Sigmoid colon (tissue), 6 donors: ENCODE measurements at regions not wholly inside any gene's neighbourhood (a gene's known extent, or its start where the extent isn't known, plus 50 kb on each side); places are given as distances from the start of the nearest gene placed in this dataset.

Source experiments
- DNase-seq: peaks from one replicate; pipeline ENCODE4 v3.0.0-alpha.2; 2019
- H3K27ac ChIP-seq, 4 donors: fragments of 200-600 bp; sonication (generic); one replicate each; pipeline ENCODE4 v1.5.1; 2016 to 2019; ENCODE audit warnings: mild to moderate bottlenecking in 1 of 4
- H3K27me3 ChIP-seq, 3 donors: fragments of 200-600 bp; sonication (generic); one replicate each; pipeline ENCODE4 v1.5.1; 2019; ENCODE audit warnings: mild to moderate bottlenecking in 1 of 3
- H3K36me3 ChIP-seq, 4 donors: fragments of 200-600 bp; sonication (generic); one replicate each; pipeline ENCODE4 v1.5.1; 2016 to 2019
- H3K4me1 ChIP-seq, 4 donors: fragments of 200-600 bp; sonication (generic); one replicate each; pipeline ENCODE4 v1.5.1; 2017 to 2019
- H3K4me3 ChIP-seq, 4 donors: fragments of 200-600 bp; sonication (generic); one replicate each; pipeline ENCODE4 v1.5.1; 2017 to 2019; ENCODE audit warnings: mild to moderate bottlenecking in 2 of 4, moderate library complexity in 1 of 4
- H3K9me3 ChIP-seq, 4 donors: fragments of 200-600 bp in 3 of 4; sonication (generic) in 3 of 4; one replicate each; pipeline versions ENCODE4 v1.5.1 to v1.6.1; 2013 to 2019
- CTCF ChIP-seq, 4 experiments: fragments of 450-650 bp in 3 of 4; fragments of 200-600 bp in 1 of 4; IDR thresholded peaks; one replicate each; pipeline ENCODE4 v1.5.1; 2016 to 2019; ENCODE audit warnings: antibody characterized with exemption in 4 of 4, mild to moderate bottlenecking in 3 of 4, moderate library complexity in 2 of 4
- EP300 ChIP-seq, 4 donors: sonication (generic); formaldehyde crosslinking; IDR thresholded peaks; one replicate each; pipeline ENCODE4 v1.6.1; 2017; ENCODE audit warnings: antibody characterized with exemption in 4 of 4
- POLR2A ChIP-seq, 2 donors: fragments of 450-650 bp; IDR thresholded peaks; one replicate each; pipeline ENCODE4 v1.6.1; 2016; ENCODE audit warnings: antibody characterized with exemption in 2 of 2, mild to moderate bottlenecking in 2 of 2, moderate library complexity in 2 of 2
- POLR2AphosphoS5 ChIP-seq, 4 donors: sonication (generic); formaldehyde crosslinking; IDR thresholded peaks; one replicate each; pipeline ENCODE4 v1.6.1; 2017; ENCODE audit warnings: antibody characterized with exemption in 4 of 4
- WGBS, 2 donors: extraction: QIAGEN DNeasy Blood & Tissue Kit; methylation state at CpG; one replicate each; pipeline ENCODE4 v1.1.7; 2013; 5-methylcytosine and 5-hydroxymethylcytosine counted together
- intact Hi-C: fragments of 100-400 bp; cut with DNase I; formaldehyde crosslinking; loops from one replicate; pipeline ENCODE4 v1.15.1; 2023
- donor health status: healthy with polysubstance abuse.
- donor health status: healthy.

GRCh38 chr3:127103080-127103479 lies 89.9 kb upstream of the PRR23E start:
- H3K36me3 ChIP-seq: no peaks in the 10 kb centered on the region
- peaks cover 0 to 9% (median 0%) of the 10 kb centered on the region in 3 donors for H3K27me3 ChIP-seq
- no peak for TF ChIP-seq CTCF (IDR thresholded peaks at IDR 0.05)
- no peak for TF ChIP-seq EP300 (IDR thresholded peaks at IDR 0.05)
- TF ChIP-seq POLR2AphosphoS5 (IDR thresholded peaks at IDR 0.05): no peak
- TF ChIP-seq POLR2A (IDR thresholded peaks at IDR 0.05): no peak
- intact Hi-C loops: no loop called here
- no peak for DNase-seq
- H3K9me3 ChIP-seq: no peaks in the 10 kb centered on the region
- 70 to 74% methylated on average over 10 of the region's 10 CpGs for whole genome bisulfite sequencing, 2 donors
- no peak overlapping the region for H3K27ac ChIP-seq
- H3K4me1 ChIP-seq: no peaks in the 10 kb centered on the region
- no peak overlapping the region for H3K4me3 ChIP-seq

GRCh38 chr3:127104586-127104985 lies 88.3 kb upstream of the PRR23E start:
- WGBS, 2 donors: 82 to 87% methylated on average over 7 of the region's 7 CpGs
- Histone ChIP-seq H3K27me3 (peaks cover 0 to 9% (median 0%) of the 10 kb centered on the region in 3 donors), H3K27ac (no peak overlapping the region), H3K9me3 (no peaks in the 10 kb centered on the region), H3K36me3 (no peaks in the 10 kb centered on the region), H3K4me1 (no peaks in the 10 kb centered on the region), H3K4me3 (no peak overlapping the region)
- no peak for DNase-seq
- intact Hi-C loops: no loop called here
- TF ChIP-seq POLR2AphosphoS5 (IDR thresholded peaks at IDR 0.05) (no peak), CTCF (IDR thresholded peaks at IDR 0.05) (no peak), POLR2A (IDR thresholded peaks at IDR 0.05) (no peak), EP300 (IDR thresholded peaks at IDR 0.05) (no peak)

GRCh38 chr3:127105587-127105986 lies 87.3 kb upstream of the PRR23E start:
- H3K27me3 ChIP-seq: peaks cover 0 to 9% (median 0%) of the 10 kb centered on the region in 3 donors
- no peaks in the 10 kb centered on the region for H3K4me1 ChIP-seq
- intact Hi-C loops: no loop called here
- H3K4me3 ChIP-seq: no peak overlapping the region
- no peak overlapping the region for H3K27ac ChIP-seq
- no peak for DNase-seq
- no peaks in the 10 kb centered on the region for H3K36me3 ChIP-seq
- H3K9me3 ChIP-seq: no peaks in the 10 kb centered on the region
- WGBS, 2 donors: 73 to 84% methylated on average over 4 of the region's 4 CpGs
- no peak for TF ChIP-seq POLR2AphosphoS5 (IDR thresholded peaks at IDR 0.05)
- TF ChIP-seq CTCF (IDR thresholded peaks at IDR 0.05): no peak
- TF ChIP-seq EP300 (IDR thresholded peaks at IDR 0.05): no peak
- no peak for TF ChIP-seq POLR2A (IDR thresholded peaks at IDR 0.05)

GRCh38 chr3:127106053-127106452 lies 86.9 kb upstream of the PRR23E start:
- H3K9me3 ChIP-seq: no peaks in the 10 kb centered on the region
- H3K27me3 ChIP-seq: peaks cover 0 to 7% (median 0%) of the 10 kb centered on the region in 3 donors
- no peaks in the 10 kb centered on the region for H3K4me1 ChIP-seq
- intact Hi-C loops: no loop called here
- no peak overlapping the region for H3K4me3 ChIP-seq
- no peak overlapping the region for H3K27ac ChIP-seq
- 83 to 91% methylated on average over 7 of the region's 7 CpGs for WGBS, 2 donors
- H3K36me3 ChIP-seq: no peaks in the 10 kb centered on the region
- DNase-seq: no peak
- TF ChIP-seq EP300 (IDR thresholded peaks at IDR 0.05) (no peak), CTCF (IDR thresholded peaks at IDR 0.05) (no peak), POLR2AphosphoS5 (IDR thresholded peaks at IDR 0.05) (no peak), POLR2A (IDR thresholded peaks at IDR 0.05) (no peak)

- intact Hi-C loops: no loop called here
- no peak overlapping the region for H3K27ac ChIP-seq
- no peak overlapping the region for H3K4me3 ChIP-seq
- TF ChIP-seq POLR2A (IDR thresholded peaks at IDR 0.05): no peak
- no peak for TF ChIP-seq CTCF (IDR thresholded peaks at IDR 0.05)
- no peaks in the 10 kb centered on the region for H3K9me3 ChIP-seq
- H3K4me1 ChIP-seq: no peaks in the 10 kb centered on the region
- no peaks in the 10 kb centered on the region for H3K36me3 ChIP-seq
- no peak for DNase-seq
- peaks cover 0 to 3% (median 0%) of the 10 kb centered on the region in 3 donors for H3K27me3 ChIP-seq
- 81 to 87% methylated on average over 9 of the region's 9 CpGs for WGBS, 2 donors
Observed at GRCh38 chr3:127106456-127106855, 86.5 kb upstream of the PRR23E start.
